A549 (cell line): ENCODE measurements at regions not wholly inside any gene's neighbourhood (a gene's known extent, or its start where the extent isn't known, plus 50 kb on each side); places are given as distances from the start of the nearest gene placed in this dataset.

ENCODE experiments used
- CEBPB ChIP-seq, 2 experiments: fragments of >200 bp in 1 of 2; sonication (Bioruptor Twin) in 1 of 2; formaldehyde crosslinking in 1 of 2; IDR thresholded peaks; 2 replicates each; pipeline ENCODE4 v1.6.1; 2012 to 2016
- EP300 ChIP-seq, 2 experiments: fragments of >200 bp; sonication (Bioruptor Twin); formaldehyde crosslinking; IDR thresholded peaks; 2 replicates in 1 of 2; 3 replicates in 1 of 2; pipeline ENCODE4 v1.6.1; 2016 to 2017
- HDAC2 ChIP-seq: fragments of 200-600 bp; sonication (generic); IDR thresholded peaks from 2 replicates; pipeline ENCODE4 v1.6.1; 2016
- JUNB ChIP-seq: fragments of >200 bp; sonication (Bioruptor Twin); formaldehyde crosslinking; IDR thresholded peaks from 2 replicates; pipeline ENCODE4 v1.6.1; 2016
- MAFK ChIP-seq: fragments of 450-650 bp; IDR thresholded peaks from 2 replicates; pipeline ENCODE4 v1.6.1; 2014; ENCODE audit not compliant: partially characterized antibody
- MYC ChIP-seq: IDR thresholded peaks from 2 replicates; pipeline ENCODE4 v1.6.1; 2012; ENCODE audit warnings: mild to moderate bottlenecking, inconsistent platforms, low read length, improper control_type of control experiment, borderline replicate concordance
- NPAS2 ChIP-seq: fragments of 250-450 bp; sonication (Bioruptor Pico); IDR thresholded peaks from 2 replicates; pipeline ENCODE4 v1.8.0; 2022; ENCODE audit warnings: mild to moderate bottlenecking, moderate library complexity, borderline replicate concordance
- RARB ChIP-seq: fragments of 250-450 bp; sonication (Bioruptor Pico); IDR thresholded peaks from 2 replicates; pipeline ENCODE4 v1.8.0; 2021; ENCODE audit warnings: mild to moderate bottlenecking, moderate library complexity
- TF ChIP-seq, protein P1 (sequence below): fragments of >200 bp; sonication (Bioruptor Twin); formaldehyde crosslinking; IDR thresholded peaks from 3 replicates; pipeline ENCODE4 v1.5.1; 2016
- TF ChIP-seq, protein P2 (sequence below): IDR thresholded peaks from 2 replicates; pipeline ENCODE4 v1.6.1; 2012
- TF ChIP-seq, protein P3 (sequence below): fragments of 200-600 bp; sonication (generic); IDR thresholded peaks from 2 replicates; pipeline ENCODE4 v1.6.1; 2016; ENCODE audit warnings: antibody characterized with exemption, mild to moderate bottlenecking, moderate library complexity

DNA sequence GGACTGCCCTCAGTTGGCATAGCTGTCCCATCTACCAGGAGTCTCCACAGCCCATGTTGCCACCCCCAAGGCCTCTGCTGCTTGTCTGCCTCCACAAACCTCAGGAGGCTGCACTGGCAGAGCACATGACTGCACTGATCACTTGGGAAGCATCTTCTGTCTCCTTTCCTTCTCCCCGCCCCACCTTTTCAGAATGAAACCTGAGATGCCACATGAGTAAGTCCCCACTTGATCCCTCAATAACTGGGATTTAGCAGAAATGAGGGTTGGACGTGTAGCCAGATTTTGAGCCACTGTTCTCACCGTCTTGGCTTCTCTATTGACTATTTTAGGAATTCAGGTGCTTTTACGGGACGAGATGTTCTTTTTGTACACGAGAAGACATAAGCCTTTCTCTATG, 328.4 kb downstream of the CDC5L start:
- no peak for TF ChIP-seq EP300 (IDR thresholded peaks at IDR 0.05)
- TF ChIP-seq, protein P1, sequence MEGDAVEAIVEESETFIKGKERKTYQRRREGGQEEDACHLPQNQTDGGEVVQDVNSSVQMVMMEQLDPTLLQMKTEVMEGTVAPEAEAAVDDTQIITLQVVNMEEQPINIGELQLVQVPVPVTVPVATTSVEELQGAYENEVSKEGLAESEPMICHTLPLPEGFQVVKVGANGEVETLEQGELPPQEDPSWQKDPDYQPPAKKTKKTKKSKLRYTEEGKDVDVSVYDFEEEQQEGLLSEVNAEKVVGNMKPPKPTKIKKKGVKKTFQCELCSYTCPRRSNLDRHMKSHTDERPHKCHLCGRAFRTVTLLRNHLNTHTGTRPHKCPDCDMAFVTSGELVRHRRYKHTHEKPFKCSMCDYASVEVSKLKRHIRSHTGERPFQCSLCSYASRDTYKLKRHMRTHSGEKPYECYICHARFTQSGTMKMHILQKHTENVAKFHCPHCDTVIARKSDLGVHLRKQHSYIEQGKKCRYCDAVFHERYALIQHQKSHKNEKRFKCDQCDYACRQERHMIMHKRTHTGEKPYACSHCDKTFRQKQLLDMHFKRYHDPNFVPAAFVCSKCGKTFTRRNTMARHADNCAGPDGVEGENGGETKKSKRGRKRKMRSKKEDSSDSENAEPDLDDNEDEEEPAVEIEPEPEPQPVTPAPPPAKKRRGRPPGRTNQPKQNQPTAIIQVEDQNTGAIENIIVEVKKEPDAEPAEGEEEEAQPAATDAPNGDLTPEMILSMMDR: no peak
- TF ChIP-seq, protein P2, sequence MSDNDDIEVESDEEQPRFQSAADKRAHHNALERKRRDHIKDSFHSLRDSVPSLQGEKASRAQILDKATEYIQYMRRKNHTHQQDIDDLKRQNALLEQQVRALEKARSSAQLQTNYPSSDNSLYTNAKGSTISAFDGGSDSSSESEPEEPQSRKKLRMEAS: no peak
- no peak for TF ChIP-seq NPAS2 (CRISPR knock-in tag)
- TF ChIP-seq CEBPB (IDR thresholded peaks at IDR 0.05): no peak
- no peak for TF ChIP-seq RARB (CRISPR knock-in tag)
- TF ChIP-seq MYC: no peak
- TF ChIP-seq HDAC2: no peak
- no peak for TF ChIP-seq MAFK
- TF ChIP-seq JUNB: no peak
- TF ChIP-seq, protein P3, sequence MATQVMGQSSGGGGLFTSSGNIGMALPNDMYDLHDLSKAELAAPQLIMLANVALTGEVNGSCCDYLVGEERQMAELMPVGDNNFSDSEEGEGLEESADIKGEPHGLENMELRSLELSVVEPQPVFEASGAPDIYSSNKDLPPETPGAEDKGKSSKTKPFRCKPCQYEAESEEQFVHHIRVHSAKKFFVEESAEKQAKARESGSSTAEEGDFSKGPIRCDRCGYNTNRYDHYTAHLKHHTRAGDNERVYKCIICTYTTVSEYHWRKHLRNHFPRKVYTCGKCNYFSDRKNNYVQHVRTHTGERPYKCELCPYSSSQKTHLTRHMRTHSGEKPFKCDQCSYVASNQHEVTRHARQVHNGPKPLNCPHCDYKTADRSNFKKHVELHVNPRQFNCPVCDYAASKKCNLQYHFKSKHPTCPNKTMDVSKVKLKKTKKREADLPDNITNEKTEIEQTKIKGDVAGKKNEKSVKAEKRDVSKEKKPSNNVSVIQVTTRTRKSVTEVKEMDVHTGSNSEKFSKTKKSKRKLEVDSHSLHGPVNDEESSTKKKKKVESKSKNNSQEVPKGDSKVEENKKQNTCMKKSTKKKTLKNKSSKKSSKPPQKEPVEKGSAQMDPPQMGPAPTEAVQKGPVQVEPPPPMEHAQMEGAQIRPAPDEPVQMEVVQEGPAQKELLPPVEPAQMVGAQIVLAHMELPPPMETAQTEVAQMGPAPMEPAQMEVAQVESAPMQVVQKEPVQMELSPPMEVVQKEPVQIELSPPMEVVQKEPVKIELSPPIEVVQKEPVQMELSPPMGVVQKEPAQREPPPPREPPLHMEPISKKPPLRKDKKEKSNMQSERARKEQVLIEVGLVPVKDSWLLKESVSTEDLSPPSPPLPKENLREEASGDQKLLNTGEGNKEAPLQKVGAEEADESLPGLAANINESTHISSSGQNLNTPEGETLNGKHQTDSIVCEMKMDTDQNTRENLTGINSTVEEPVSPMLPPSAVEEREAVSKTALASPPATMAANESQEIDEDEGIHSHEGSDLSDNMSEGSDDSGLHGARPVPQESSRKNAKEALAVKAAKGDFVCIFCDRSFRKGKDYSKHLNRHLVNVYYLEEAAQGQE: no peak
